Caco-2 (cell line): ENCODE measurements at regions not wholly inside any gene's neighbourhood (a gene's known extent, or its start where the extent isn't known, plus 50 kb on each side); places are given as distances from the start of the nearest gene placed in this dataset.

ENCODE experiments used
- BruUV-seq: library from RNA; stranded (reverse); fragments of 400-500 nt; replicated peaks from 2 replicates; lab custom pipeline; 2021; lab: Mats Ljungman, UMichigan
- CTCF ChIA-PET: fragments of 300-600 bp; sonication (Branson Sonifier 250); formaldehyde crosslinking; loops from one replicate; lab custom pipeline; 2022; ENCODE audit warnings: antibody characterized with exemption; lab: Charles Lee
- POLR2A ChIA-PET: fragments of 300-600 bp; sonication (Branson Sonifier 250); formaldehyde crosslinking; loops from one replicate; lab custom pipeline; 2022; ENCODE audit warnings: antibody characterized with exemption; lab: Charles Lee
- DNase-seq, 2 experiments: peaks; one replicate each; pipeline versions ENCODE4 v3.0.0 to v3.0.0-alpha.2; 2020 to 2022
- H3K27me3 ChIP-seq: replicated peaks from 2 replicates; pipeline ENCODE4 v1.6.0; 2011; ENCODE audit warnings: low read length; ENCODE audit not compliant: control insufficient read depth, insufficient read depth
- H3K36me3 ChIP-seq: 2 replicates; pipeline ENCODE4 v1.5.1; 2011; ENCODE audit warnings: low read length; ENCODE audit not compliant: control insufficient read depth, insufficient read depth
- H3K4me1 ChIP-seq: fragments of 250-450 bp; sonication (Bioruptor Pico); 2 replicates; pipeline ENCODE4 v1.5.1; 2020; ENCODE audit warnings: mild to moderate bottlenecking
- H3K4me3 ChIP-seq: 2 replicates; pipeline ENCODE4 v1.5.1; 2011; ENCODE audit warnings: low read depth, mild to moderate bottlenecking, control low read depth, low read length
- H3K9me3 ChIP-seq: fragments of 250-450 bp; sonication (Bioruptor Pico); 2 replicates; pipeline ENCODE4 v1.5.1; 2020; ENCODE audit warnings: mild to moderate bottlenecking, moderate library complexity
- H3K27ac Mint-ChIP-seq: one replicate; pipeline ENCODE4 v1.8.0; 2022; ENCODE audit warnings: mixed read lengths; ENCODE audit not compliant: unreplicated experiment
- H3K27me3 Mint-ChIP-seq: one replicate; pipeline ENCODE4 v1.8.0; 2022; ENCODE audit warnings: mixed read lengths; ENCODE audit not compliant: insufficient read depth, unreplicated experiment
- H3K36me3 Mint-ChIP-seq: one replicate; pipeline ENCODE4 v1.8.0; 2022; ENCODE audit warnings: mild to moderate bottlenecking, mixed read lengths; ENCODE audit not compliant: insufficient read depth, unreplicated experiment
- H3K4me1 Mint-ChIP-seq: one replicate; pipeline ENCODE4 v1.8.0; 2022; ENCODE audit warnings: low read depth, mixed read lengths; ENCODE audit not compliant: unreplicated experiment
- H3K4me3 Mint-ChIP-seq: one replicate; pipeline ENCODE4 v1.8.0; 2022; ENCODE audit warnings: mild to moderate bottlenecking, moderate library complexity, mixed read lengths; ENCODE audit not compliant: unreplicated experiment
- H3K9me3 Mint-ChIP-seq: one replicate; pipeline ENCODE4 v1.8.0; 2022; ENCODE audit warnings: mixed read lengths; ENCODE audit not compliant: unreplicated experiment
- CTCF ChIP-seq, 2 experiments: fragments of 200-600 bp in 1 of 2; IDR thresholded peaks; 1 replicate in 1 of 2; 2 replicates in 1 of 2; pipeline versions ENCODE4 v1.5.1 to v1.8.0; 2011 to 2022; ENCODE audit warnings: antibody characterized with exemption in 1 of 2, control low read depth in 1 of 2, inconsistent platforms in 1 of 2, low read depth in 1 of 2, low read length in 1 of 2, mild to moderate bottlenecking in 1 of 2, moderate library complexity in 1 of 2; ENCODE audit not compliant: insufficient read depth in 1 of 2, severe bottlenecking in 1 of 2, unreplicated experiment in 1 of 2
- intact Hi-C: fragments of 100-400 bp; cut with micrococcal nuclease; formaldehyde crosslinking; loops from one replicate; pipeline ENCODE4 v1.10.0; 2022; ENCODE audit not compliant: unreplicated experiment

- POLR2A ChIA-PET, result no interaction called here
- no TSS peak for BruUV-seq
- Mint-ChIP-seq H3K9me3 (peaks cover 38% of the 10 kb centered on the region), H3K27ac (peak overlapping the region; percentile 15), H3K4me1 (peaks cover 13% of the 10 kb centered on the region), H3K36me3 (no peaks in the 10 kb centered on the region), H3K4me3 (no peak overlapping the region), H3K27me3 (no peaks in the 10 kb centered on the region)
- TF ChIP-seq CTCF (IDR thresholded peaks at IDR 0.05; ENCODE audit: insufficient read depth in 1 of 2, low read depth in 1 of 2, low read length in 1 of 2, severe bottlenecking in 1 of 2, unreplicated experiment in 1 of 2), result no peak
- Histone ChIP-seq H3K4me3 (no peak overlapping the region), H3K4me1 (no peaks in the 10 kb centered on the region), H3K36me3 (no peaks in the 10 kb centered on the region), H3K27me3 (no peaks in the 10 kb centered on the region), H3K9me3 (no peaks in the 10 kb centered on the region; the same call in 1 of the 2 replicates)
- CTCF ChIA-PET, result interaction anchor here (0.6 kb wide), 1 partner anchor 884 kb away, joined by 3 read pairs; no protein-coding TSS in a partner anchor
- DNase-seq, result no peak
- intact Hi-C loops, result loop anchor here (10.0 kb wide), 1 partner anchor 1296 kb away; no protein-coding TSS in a partner anchor
Observed at GRCh38 chr1:213519098-213519497, 468.1 kb downstream of the RPS6KC1 start.

- H3K4me1 Mint-ChIP-seq, result peaks cover 13% of the 10 kb centered on the region
- no TSS peak for BruUV-seq
- intact Hi-C loops, result no loop called here
- ChIA-PET CTCF (no interaction called here), POLR2A (no interaction called here)
- Histone ChIP-seq H3K36me3 (no peaks in the 10 kb centered on the region), H3K27me3 (no peaks in the 10 kb centered on the region), H3K4me3 (no peak overlapping the region), H3K4me1 (0 out of 2 replicates have a peak, but pooled peaks cover 5% of the 10 kb centered on the region), H3K9me3 (no peaks in the 10 kb centered on the region; the same call in 1 of the 2 replicates)
- DNase-seq, result no peak
- no peaks in the 10 kb centered on the region for H3K36me3 Mint-ChIP-seq
- H3K27me3 Mint-ChIP-seq, result no peaks in the 10 kb centered on the region
- no peak overlapping the region for H3K4me3 Mint-ChIP-seq
- no peak overlapping the region for H3K27ac Mint-ChIP-seq
- no peak for TF ChIP-seq CTCF (IDR thresholded peaks at IDR 0.05; ENCODE audit: insufficient read depth in 1 of 2, low read depth in 1 of 2, low read length in 1 of 2, severe bottlenecking in 1 of 2, unreplicated experiment in 1 of 2)
- peaks cover 38% of the 10 kb centered on the region for H3K9me3 Mint-ChIP-seq
Observed at GRCh38 chr1:213521206-213521605, 466.6 kb upstream of the PROX1 start.

GRCh38 chr1:213523781-213524398 is 463.9 kb upstream of the PROX1 start:
- Mint-ChIP-seq H3K4me1 (peaks cover 6% of the 10 kb centered on the region), H3K36me3 (no peaks in the 10 kb centered on the region), H3K9me3 (peaks cover 30% of the 10 kb centered on the region), H3K27me3 (no peaks in the 10 kb centered on the region), H3K27ac (no peak overlapping the region), H3K4me3 (no peak overlapping the region)
- CTCF ChIA-PET, result no interaction called here
- H3K4me1 ChIP-seq, result 0 out of 2 replicates have a peak, but pooled peaks cover 5% of the 10 kb centered on the region
- no peaks in the 10 kb centered on the region for H3K36me3 ChIP-seq
- no TSS peak for BruUV-seq
- DNase-seq, result no peak
- intact Hi-C loops, result no loop called here
- H3K4me3 ChIP-seq, result no peak overlapping the region
- H3K9me3 ChIP-seq, result no peaks in the 10 kb centered on the region; the same call in 1 of the 2 replicates
- no peak for TF ChIP-seq CTCF (IDR thresholded peaks at IDR 0.05; ENCODE audit: insufficient read depth in 1 of 2, low read depth in 1 of 2, low read length in 1 of 2, severe bottlenecking in 1 of 2, unreplicated experiment in 1 of 2)
- POLR2A ChIA-PET, result no interaction called here
- H3K27me3 ChIP-seq, result no peaks in the 10 kb centered on the region
